Astrocyte (in vitro differentiated cells and primary cell): ENCODE measurements at regions not wholly inside any gene's neighbourhood (a gene's known extent, or its start where the extent isn't known, plus 50 kb on each side); places are given as distances from the start of the nearest gene placed in this dataset.
A peak's percentile ranks its signal among the peaks of the same experiment; 100 is the strongest.

Experiments
- DNase-seq: peaks from one replicate; pipeline ENCODE4 v3.0.0-alpha.2; 2010; ENCODE audit warnings: low read depth
- FAIRE-seq: peaks from 2 replicates; lab custom pipeline; 2011; peaks lifted over from hg19 to GRCh38; lab: Jason Lieb, UNC
- H2AFZ ChIP-seq: 2 replicates; pipeline ENCODE4 v1.6.0; 2012; ENCODE audit warnings: low read depth, low read length, inconsistent platforms
- H3K27ac ChIP-seq: 2 replicates; pipeline ENCODE4 v1.5.1; 2011; ENCODE audit warnings: low read depth, low read length, inconsistent platforms
- H3K27me3 ChIP-seq: 2 replicates; pipeline ENCODE4 v1.6.0; 2011; ENCODE audit warnings: low read length, inconsistent platforms; ENCODE audit not compliant: insufficient read depth
- H3K36me3 ChIP-seq: 2 replicates; pipeline ENCODE4 v1.5.1; 2011; ENCODE audit warnings: low read length, inconsistent platforms; ENCODE audit not compliant: insufficient read depth
- H3K4me1 ChIP-seq: 2 replicates; pipeline ENCODE4 v1.5.1; 2011; ENCODE audit warnings: low read length, inconsistent platforms; ENCODE audit not compliant: insufficient read depth
- H3K4me2 ChIP-seq: 2 replicates; pipeline ENCODE4 v1.6.0; 2012; ENCODE audit warnings: low read length, inconsistent platforms
- H3K4me3 ChIP-seq: 2 replicates; pipeline ENCODE4 v1.5.1; 2011; ENCODE audit warnings: low read depth, mild to moderate bottlenecking, low read length, inconsistent platforms; ENCODE audit not compliant: insufficient read depth
- H3K79me2 ChIP-seq: 2 replicates; pipeline ENCODE4 v1.6.0; 2012; ENCODE audit warnings: mild to moderate bottlenecking, low read length, inconsistent platforms; ENCODE audit not compliant: insufficient read depth
- H3K9ac ChIP-seq: 2 replicates; pipeline ENCODE4 v1.6.0; 2012; ENCODE audit warnings: mild to moderate bottlenecking, low read length, inconsistent platforms
- H3K9me3 ChIP-seq: 2 replicates; pipeline ENCODE4 v1.5.1; 2012; ENCODE audit warnings: low read depth, mild to moderate bottlenecking, low read length, inconsistent platforms; ENCODE audit not compliant: insufficient read depth
- H4K20me1 ChIP-seq: 2 replicates; pipeline ENCODE4 v1.6.0; 2012; ENCODE audit warnings: low read length, inconsistent platforms; ENCODE audit not compliant: insufficient read depth
- H3K27ac Mint-ChIP-seq: one replicate; pipeline ENCODE4 v1.8.0; 2021; ENCODE audit warnings: mild to moderate bottlenecking, mixed read lengths; ENCODE audit not compliant: unreplicated experiment
- H3K27me3 Mint-ChIP-seq: one replicate; pipeline ENCODE4 v1.8.0; 2021; ENCODE audit warnings: low read depth, mixed read lengths; ENCODE audit not compliant: unreplicated experiment
- H3K36me3 Mint-ChIP-seq: one replicate; pipeline ENCODE4 v1.8.0; 2021; ENCODE audit warnings: low read depth, mixed read lengths; ENCODE audit not compliant: unreplicated experiment
- H3K4me1 Mint-ChIP-seq: one replicate; pipeline ENCODE4 v1.8.0; 2021; ENCODE audit warnings: low read depth, mixed read lengths; ENCODE audit not compliant: unreplicated experiment
- H3K4me3 Mint-ChIP-seq: one replicate; pipeline ENCODE4 v1.8.0; 2021; ENCODE audit warnings: mild to moderate bottlenecking, moderate library complexity, mixed read lengths; ENCODE audit not compliant: unreplicated experiment
- H3K9me3 Mint-ChIP-seq: one replicate; pipeline ENCODE4 v1.8.0; 2021; ENCODE audit warnings: mild to moderate bottlenecking, mixed read lengths; ENCODE audit not compliant: unreplicated experiment
- CTCF ChIP-seq: IDR thresholded peaks from 2 replicates; pipeline ENCODE4 v1.5.1; 2011; ENCODE audit warnings: low read depth, mild to moderate bottlenecking, inconsistent platforms, low read length, moderate library complexity; ENCODE audit not compliant: insufficient read depth
- EZH2 ChIP-seq: IDR thresholded peaks from 2 replicates; pipeline ENCODE4 v1.6.1; 2012; ENCODE audit warnings: mild to moderate bottlenecking, low read length, inconsistent platforms; ENCODE audit not compliant: insufficient read depth

GRCh38 chr18:54777118-54777791, 51.0 kb upstream of the RAB27B start:
- no peaks in the 10 kb centered on the region for H3K36me3 ChIP-seq
- H2AFZ ChIP-seq, result no peak overlapping the region
- Mint-ChIP-seq H3K9me3 (peaks cover 4% of the 10 kb centered on the region), H3K27me3 (no peaks in the 10 kb centered on the region), H3K36me3 (no peaks in the 10 kb centered on the region), H3K4me3 (no peak overlapping the region), H3K4me1 (peaks cover 26% of the 10 kb centered on the region), H3K27ac (peak overlapping the region; percentile 96)
- no peaks in the 10 kb centered on the region for H3K9me3 ChIP-seq
- H3K4me2 ChIP-seq, result no peak overlapping the region
- peaks cover 29% of the 10 kb centered on the region for H3K4me1 ChIP-seq
- H3K79me2 ChIP-seq, result no peaks in the 10 kb centered on the region
- no peak overlapping the region for H3K4me3 ChIP-seq
- H4K20me1 ChIP-seq, result no peaks in the 10 kb centered on the region
- no peak overlapping the region for H3K9ac ChIP-seq
- no peak for TF ChIP-seq CTCF
- no peaks in the 10 kb centered on the region for H3K27me3 ChIP-seq
- peak overlapping the region; percentile 98 for H3K27ac ChIP-seq
- FAIRE-seq, result peak; percentile 13
- no peak for DNase-seq

DNA sequence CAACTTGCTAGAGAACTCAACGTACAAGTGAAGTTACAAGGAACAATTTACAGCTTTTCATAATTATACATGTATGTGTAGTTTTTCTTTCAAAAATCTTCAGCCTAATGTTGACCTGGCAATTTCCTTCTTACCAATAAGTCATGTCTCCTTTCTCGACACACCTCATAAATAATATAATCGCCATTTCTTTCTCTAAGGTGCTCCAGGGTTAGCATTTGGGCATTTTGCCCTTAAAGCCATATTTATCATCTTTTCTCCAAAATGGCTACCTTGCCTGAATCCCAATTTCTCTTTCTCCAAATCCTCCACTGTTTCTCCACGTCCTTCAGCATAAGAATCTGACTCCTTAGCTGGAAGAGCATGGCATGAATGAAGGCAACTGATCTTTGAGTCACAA, 50.3 kb upstream of the RAB27B start:
- Histone ChIP-seq H3K4me2 (no peak overlapping the region), H3K9ac (no peak overlapping the region), H3K9me3 (no peaks in the 10 kb centered on the region), H3K27me3 (no peaks in the 10 kb centered on the region), H3K36me3 (no peaks in the 10 kb centered on the region), H3K27ac (no peak overlapping the region), H2AFZ (no peak overlapping the region), H4K20me1 (no peaks in the 10 kb centered on the region), H3K4me3 (no peak overlapping the region), H3K79me2 (no peaks in the 10 kb centered on the region), H3K4me1 (peaks cover 29% of the 10 kb centered on the region)
- FAIRE-seq, result no peak
- Mint-ChIP-seq H3K27me3 (no peaks in the 10 kb centered on the region), H3K9me3 (peaks cover 4% of the 10 kb centered on the region), H3K27ac (no peak overlapping the region), H3K36me3 (no peaks in the 10 kb centered on the region), H3K4me3 (no peak overlapping the region), H3K4me1 (peaks cover 26% of the 10 kb centered on the region)
- TF ChIP-seq EZH2, result no peak
- TF ChIP-seq CTCF, result no peak
- no peak for DNase-seq
